Thyroid gland (tissue), 4 donors: ENCODE measurements at regions not wholly inside any gene's neighbourhood (a gene's known extent, or its start where the extent isn't known, plus 50 kb on each side); places are given as distances from the start of the nearest gene placed in this dataset.

Source experiments
- DNase-seq, 2 donors: peaks; one replicate each; pipeline ENCODE4 v3.0.0-alpha.2; 2019
- H3K27ac ChIP-seq, 3 donors: fragments of 200-600 bp; sonication (generic); 1 replicate in 2 of 3; 2 replicates in 1 of 3; pipeline ENCODE4 v1.5.1; 2016 to 2019; ENCODE audit warnings: mild to moderate bottlenecking in 1 of 3, moderate library complexity in 1 of 3
- H3K27me3 ChIP-seq: fragments of 200-600 bp; sonication (generic); one replicate; pipeline ENCODE4 v1.5.1; 2019
- H3K36me3 ChIP-seq, 2 donors: fragments of 200-600 bp; sonication (generic); one replicate each; pipeline ENCODE4 v1.5.1; 2016 to 2019
- H3K4me1 ChIP-seq, 2 donors: fragments of 200-600 bp; sonication (generic); one replicate each; pipeline ENCODE4 v1.5.1; 2017 to 2019
- H3K4me3 ChIP-seq, 3 donors: fragments of 200-600 bp; sonication (generic); replicated peaks in 1 of 3; 1 replicate in 2 of 3; 2 replicates in 1 of 3; pipeline ENCODE4 v1.5.1; 2016; ENCODE audit warnings: mild to moderate bottlenecking in 1 of 3
- H3K9me3 ChIP-seq: fragments of 200-600 bp; sonication (generic); one replicate; pipeline ENCODE4 v1.5.1; 2017
- CTCF ChIP-seq, 6 experiments: fragments of 200-600 bp in 3 of 6; fragments of 450-650 bp in 3 of 6; sonication (generic) in 3 of 6; IDR thresholded peaks; one replicate each; pipeline ENCODE4 v1.5.1; 2016 to 2019; ENCODE audit warnings: antibody characterized with exemption in 6 of 6, mild to moderate bottlenecking in 2 of 6, inconsistent platforms in 1 of 6, moderate library complexity in 1 of 6
- POLR2A ChIP-seq, 2 donors: fragments of 450-650 bp; IDR thresholded peaks; one replicate each; pipeline ENCODE4 v1.6.1; 2017; ENCODE audit warnings: antibody characterized with exemption in 2 of 2, mild to moderate bottlenecking in 2 of 2, moderate library complexity in 1 of 2
- WGBS, 2 donors: methylation state at CpG; one replicate each; pipeline ENCODE4 v1.1.5; 2017; 5-methylcytosine and 5-hydroxymethylcytosine counted together
- intact Hi-C: fragments of 100-400 bp; cut with DNase I; formaldehyde crosslinking; loops from one replicate; pipeline ENCODE4 v1.15.1; 2023

GRCh38 chr1:218494449-218494852, 149.3 kb downstream of the TGFB2 start:
- H3K4me3 ChIP-seq: no peak overlapping the region
- 39 to 56% methylated on average over 2 of the region's 2 CpGs for WGBS, 2 donors
- intact Hi-C loops: no loop called here

GRCh38 chr1:218495931-218496330, 150.8 kb downstream of the TGFB2 start:
- Histone ChIP-seq H3K4me1 (peaks cover 3 to 13% of the 10 kb centered on the region in 2 donors), H3K36me3 (no peaks in the 10 kb centered on the region), H3K4me3 (no peak overlapping the region), H3K27ac (no peak overlapping the region), H3K27me3 (no peaks in the 10 kb centered on the region), H3K9me3 (no peaks in the 10 kb centered on the region)
- no peak for DNase-seq
- no peak for TF ChIP-seq POLR2A (IDR thresholded peaks at IDR 0.05)
- TF ChIP-seq CTCF (IDR thresholded peaks at IDR 0.05): no peak
- 75 to 91% methylated on average over 3 of the region's 3 CpGs for WGBS, 2 donors
- intact Hi-C loops: no loop called here

More at GRCh38 chr1:218494449-218494852, 149.3 kb downstream of the TGFB2 start:
- DNase-seq: no peak
- H3K27ac ChIP-seq: no peak overlapping the region
- no peaks in the 10 kb centered on the region for H3K9me3 ChIP-seq
- H3K36me3 ChIP-seq: no peaks in the 10 kb centered on the region
- TF ChIP-seq POLR2A (IDR thresholded peaks at IDR 0.05) (no peak), CTCF (IDR thresholded peaks at IDR 0.05) (no peak)
- H3K27me3 ChIP-seq: no peaks in the 10 kb centered on the region
- peaks cover 3 to 13% of the 10 kb centered on the region in 2 donors for H3K4me1 ChIP-seq

- no peak overlapping the region for H3K4me3 ChIP-seq
- 85 to 87% methylated on average over 2 of the region's 2 CpGs for WGBS, 2 donors
- TF ChIP-seq POLR2A (IDR thresholded peaks at IDR 0.05): no peak
- no peak for TF ChIP-seq CTCF (IDR thresholded peaks at IDR 0.05)
- intact Hi-C loops: no loop called here
- no peaks in the 10 kb centered on the region for H3K27me3 ChIP-seq
- no peaks in the 10 kb centered on the region for H3K36me3 ChIP-seq
- H3K9me3 ChIP-seq: no peaks in the 10 kb centered on the region
- no peak for DNase-seq
- H3K27ac ChIP-seq: no peak overlapping the region
- H3K4me1 ChIP-seq: peaks cover 3 to 13% of the 10 kb centered on the region in 2 donors
Observed at GRCh38 chr1:218496561-218496960, 151.4 kb downstream of the TGFB2 start.

GRCh38 chr1:218498056-218498938, 153.2 kb downstream of the TGFB2 start:
- H3K27ac ChIP-seq: no peak overlapping the region
- no peaks in the 10 kb centered on the region for H3K9me3 ChIP-seq
- H3K4me1 ChIP-seq: peaks cover 3 to 13% of the 10 kb centered on the region in 2 donors
- TF ChIP-seq CTCF (IDR thresholded peaks at IDR 0.05): no peak
- no peak for TF ChIP-seq POLR2A (IDR thresholded peaks at IDR 0.05)
- intact Hi-C loops: no loop called here
- no peak for DNase-seq
- 71 to 75% methylated on average over 8 of the region's 8 CpGs for WGBS, 2 donors
- no peak overlapping the region for H3K4me3 ChIP-seq
- no peaks in the 10 kb centered on the region for H3K27me3 ChIP-seq
- H3K36me3 ChIP-seq: no peaks in the 10 kb centered on the region

GRCh38 chr1:218499011-218499691, 154.0 kb downstream of the TGFB2 start:
- no peaks in the 10 kb centered on the region for H3K27me3 ChIP-seq
- no peaks in the 10 kb centered on the region for H3K9me3 ChIP-seq
- no peak for TF ChIP-seq POLR2A (IDR thresholded peaks at IDR 0.05)
- TF ChIP-seq CTCF (IDR thresholded peaks at IDR 0.05): no peak
- WGBS, 2 donors: 57 to 60% methylated on average over 4 of the region's 4 CpGs
- no peak for DNase-seq
- H3K4me3 ChIP-seq: no peak overlapping the region
- no peak overlapping the region for H3K27ac ChIP-seq
- intact Hi-C loops: no loop called here
- H3K36me3 ChIP-seq: no peaks in the 10 kb centered on the region
- H3K4me1 ChIP-seq: peaks cover 3 to 13% of the 10 kb centered on the region in 2 donors
